Erythroblast (primary cell): ENCODE measurements at regions not wholly inside any gene's neighbourhood (a gene's known extent, or its start where the extent isn't known, plus 50 kb on each side); places are given as distances from the start of the nearest gene placed in this dataset.

Source experiments
- GATA1 ChIP-seq: IDR thresholded peaks from 2 replicates; pipeline ENCODE4 v1.6.1; 2011; ENCODE audit warnings: low read depth, mild to moderate bottlenecking, control low read depth, low read length, moderate library complexity
- POLR2A ChIP-seq: IDR thresholded peaks from 2 replicates; pipeline ENCODE4 v1.6.1; 2011; ENCODE audit warnings: mild to moderate bottlenecking, low read length

- TF ChIP-seq POLR2A (no peak), GATA1 (no peak)
Observed at GRCh38 chr10:31130406-31130805, 98.7 kb upstream of the ZNF438 start.
